IMR-90 (cell line): ENCODE measurements at regions not wholly inside any gene's neighbourhood (a gene's known extent, or its start where the extent isn't known, plus 50 kb on each side); places are given as distances from the start of the nearest gene placed in this dataset.

Experiments
- ATAC-seq: fragments of 200-7000 bp; cut with Tn5 transposase; 2 replicates; pipeline ENCODE4 v1.9.1; 2020; ENCODE audit warnings: low read depth, mild to moderate bottlenecking, moderate library complexity
- BruUV-seq: library from RNA; stranded (reverse); fragments of 400-500 nt; replicated peaks from 2 replicates; lab custom pipeline; 2021; lab: Mats Ljungman, UMichigan
- CTCF ChIA-PET: fragments of 300-600 bp; formaldehyde crosslinking; extraction: SDS; loops from one replicate; lab custom pipeline; 2021; ENCODE audit warnings: antibody characterized with exemption; lab: Yijun Ruan, JAX
- POLR2A ChIA-PET: fragments of 300-600 bp; sonication (Branson Sonifier 250); formaldehyde crosslinking; loops from one replicate; lab custom pipeline; 2022; ENCODE audit warnings: antibody characterized with exemption; ENCODE audit not compliant: unreplicated experiment; lab: Charles Lee
- DNase-seq: peaks from one replicate; pipeline ENCODE4 v3.0.0; 2013
- H2AFZ ChIP-seq: replicated peaks from 2 replicates; pipeline ENCODE3; 2013; ENCODE audit warnings: low read length, mild to moderate bottlenecking; ENCODE audit not compliant: poor library complexity
- H2AK5ac ChIP-seq: 2 replicates; pipeline ENCODE4 v1.6.1; 2013; ENCODE audit warnings: low read depth, low read length, inconsistent platforms
- H2AK9ac ChIP-seq: replicated peaks from 2 replicates; pipeline ENCODE3; 2013; ENCODE audit warnings: mild to moderate bottlenecking, low read depth, low read length, moderate library complexity; ENCODE audit not compliant: poor library complexity
- H2BK120ac ChIP-seq: 2 replicates; pipeline ENCODE4 v1.6.1; 2013; ENCODE audit warnings: low read depth, low read length, inconsistent platforms
- H2BK15ac ChIP-seq: 3 replicates; pipeline ENCODE4 v1.6.1; 2013; ENCODE audit warnings: low read depth, low read length, inconsistent platforms
- H2BK20ac ChIP-seq: 2 replicates; pipeline ENCODE4 v1.6.1; 2013; ENCODE audit warnings: low read depth, mild to moderate bottlenecking, inconsistent platforms, low read length, moderate library complexity
- H2BK5ac ChIP-seq: 2 replicates; pipeline ENCODE4 v1.6.1; 2013; ENCODE audit warnings: mild to moderate bottlenecking, low read depth, low read length, inconsistent platforms; ENCODE audit not compliant: poor library complexity, severe bottlenecking
- H3K14ac ChIP-seq: replicated peaks from 2 replicates; pipeline ENCODE4 v1.6.1; 2013; ENCODE audit warnings: low read depth, low read length, inconsistent platforms
- H3K18ac ChIP-seq: 2 replicates; pipeline ENCODE4 v1.6.1; 2013; ENCODE audit warnings: low read depth, low read length, control low read depth
- H3K23ac ChIP-seq: 2 replicates; pipeline ENCODE4 v1.6.1; 2013; ENCODE audit warnings: low read depth, low read length, inconsistent platforms
- H3K27ac ChIP-seq: 2 replicates; pipeline ENCODE4 v1.5.1; 2013; ENCODE audit warnings: mild to moderate bottlenecking, control low read depth, low read length; ENCODE audit not compliant: insufficient read depth
- H3K27me3 ChIP-seq: 2 replicates; pipeline ENCODE4 v1.6.1; 2013; ENCODE audit warnings: low read length; ENCODE audit not compliant: control insufficient read depth, insufficient read depth
- H3K36me3 ChIP-seq: 2 replicates; pipeline ENCODE4 v1.6.1; 2013; ENCODE audit warnings: low read length, mixed read lengths; ENCODE audit not compliant: control insufficient read depth, insufficient read depth
- H3K4ac ChIP-seq: 2 replicates; pipeline ENCODE4 v1.6.1; 2013; ENCODE audit warnings: low read depth, low read length, inconsistent platforms
- H3K4me1 ChIP-seq: 2 replicates; pipeline ENCODE4 v1.6.1; 2013; ENCODE audit warnings: low read length, mixed read lengths; ENCODE audit not compliant: control insufficient read depth, insufficient read depth
- H3K4me2 ChIP-seq: 2 replicates; pipeline ENCODE4 v1.6.1; 2013; ENCODE audit warnings: low read depth, mild to moderate bottlenecking, control low read depth, low read length, moderate library complexity
- H3K4me3 ChIP-seq: 2 replicates; pipeline ENCODE4 v1.5.1; 2013; ENCODE audit warnings: low read depth, mild to moderate bottlenecking, control low read depth, low read length, moderate library complexity; ENCODE audit not compliant: insufficient read depth
- H3K56ac ChIP-seq: 2 replicates; pipeline ENCODE4 v1.6.1; 2013; ENCODE audit warnings: low read length, inconsistent platforms; ENCODE audit not compliant: insufficient read depth; ENCODE audit errors: extremely low read depth
- H3K79me1 ChIP-seq, 2 experiments: 2 replicates each; pipeline ENCODE4 v1.6.1; 2013; ENCODE audit warnings: low read length in 2 of 2, inconsistent platforms in 1 of 2, low read depth in 1 of 2
- H3K9ac ChIP-seq: 2 replicates; pipeline ENCODE4 v1.6.1; 2013; ENCODE audit warnings: low read depth, low read length, control low read depth
- H3K9me1 ChIP-seq: 2 replicates; pipeline ENCODE4 v1.6.1; 2013; ENCODE audit warnings: low read length, inconsistent platforms; ENCODE audit not compliant: insufficient read depth
- H3K9me3 ChIP-seq: 2 replicates; pipeline ENCODE4 v1.6.1; 2013; ENCODE audit warnings: low read length; ENCODE audit not compliant: control insufficient read depth, insufficient read depth
- H4K20me1 ChIP-seq: 2 replicates; pipeline ENCODE4 v1.6.1; 2013; ENCODE audit warnings: low read length, inconsistent platforms; ENCODE audit not compliant: insufficient read depth
- H4K5ac ChIP-seq: 2 replicates; pipeline ENCODE4 v1.6.1; 2013; ENCODE audit warnings: mild to moderate bottlenecking, low read depth, low read length, control low read depth
- H4K8ac ChIP-seq, 2 experiments: 2 replicates each; pipeline ENCODE4 v1.6.1; 2013; ENCODE audit warnings: low read depth in 2 of 2, low read length in 2 of 2, control low read depth in 1 of 2, inconsistent platforms in 1 of 2
- H4K91ac ChIP-seq: 2 replicates; pipeline ENCODE4 v1.6.1; 2013; ENCODE audit warnings: low read depth, low read length, inconsistent platforms; ENCODE audit not compliant: insufficient read depth
- BHLHE40 ChIP-seq: fragments of 150-350 bp; IDR thresholded peaks from 2 replicates; pipeline ENCODE4 v1.6.1; 2016; ENCODE audit warnings: mild to moderate bottlenecking, low read depth, low read length
- CEBPB ChIP-seq: IDR thresholded peaks from 2 replicates; pipeline ENCODE4 v1.6.1; 2012; ENCODE audit warnings: low read depth, low read length, improper control_type of control experiment
- CTCF ChIP-seq: conservative IDR thresholded peaks from 2 replicates; pipeline ENCODE4 v1.5.1; 2012; ENCODE audit warnings: mild to moderate bottlenecking, low read depth, low read length, improper control_type of control experiment
- ELK1 ChIP-seq: fragments of 150-350 bp; IDR thresholded peaks from 2 replicates; pipeline ENCODE4 v1.6.1; 2016; ENCODE audit warnings: low read depth, mild to moderate bottlenecking, low read length, moderate library complexity, borderline replicate concordance
- FOS ChIP-seq: fragments of 150-350 bp; IDR thresholded peaks from 2 replicates; pipeline ENCODE4 v1.6.1; 2016; ENCODE audit warnings: low read depth, low read length
- MAZ ChIP-seq: IDR thresholded peaks from 2 replicates; pipeline ENCODE4 v1.6.1; 2012; ENCODE audit warnings: low read depth, mild to moderate bottlenecking, low read length, improper control_type of control experiment, moderate library complexity, borderline replicate concordance
- NFE2L2 ChIP-seq: fragments of 150-350 bp; IDR thresholded peaks from 2 replicates; pipeline ENCODE4 v1.6.1; 2016; ENCODE audit warnings: low read depth, mild to moderate bottlenecking, low read length
- RAD21 ChIP-seq: IDR thresholded peaks from 2 replicates; pipeline ENCODE4 v1.6.1; 2012; ENCODE audit warnings: low read length, improper control_type of control experiment
- RCOR1 ChIP-seq: IDR thresholded peaks from 2 replicates; pipeline ENCODE4 v1.6.1; 2012; ENCODE audit warnings: mild to moderate bottlenecking, low read length, improper control_type of control experiment; ENCODE audit not compliant: insufficient replicate concordance
- RFX5 ChIP-seq: IDR thresholded peaks from 2 replicates; pipeline ENCODE4 v1.8.0; 2012; ENCODE audit warnings: low read depth, mild to moderate bottlenecking, low read length, moderate library complexity
- SMC3 ChIP-seq: fragments of 150-350 bp; IDR thresholded peaks from 2 replicates; pipeline ENCODE4 v1.6.1; 2016; ENCODE audit warnings: low read depth, mild to moderate bottlenecking, antibody characterized with exemption, low read length, moderate library complexity
- WGBS, 2 experiments: methylation state at CpG; one replicate each; pipeline versions ENCODE4 v1.1.5 to v1.1.7; 2013; ENCODE audit warnings: missing lambda C conversion rate in 2 of 2; ENCODE audit not compliant: insufficient read length in 1 of 2; ENCODE audit errors: extremely low coverage in 2 of 2; 5-methylcytosine and 5-hydroxymethylcytosine counted together
- dilution Hi-C: fragments of 300-500 bp; cut with HindIII; formaldehyde crosslinking; loops from one replicate; pipeline ENCODE4 v1.14.3; 2018; ENCODE audit warnings: low sequenced_read_pairs; ENCODE audit not compliant: unreplicated experiment
- in situ Hi-C: fragments of 300-500 bp; cut with MboI; formaldehyde crosslinking; loops from 3 replicates; pipeline ENCODE4 v1.14.3; 2019; ENCODE audit warnings: low sequenced_read_pairs, inconsistent platforms, mixed read lengths
- intact Hi-C: fragments of 100-400 bp; cut with micrococcal nuclease; formaldehyde crosslinking; loops from 2 replicates; pipeline ENCODE4 v1.10.0; 2022

DNA sequence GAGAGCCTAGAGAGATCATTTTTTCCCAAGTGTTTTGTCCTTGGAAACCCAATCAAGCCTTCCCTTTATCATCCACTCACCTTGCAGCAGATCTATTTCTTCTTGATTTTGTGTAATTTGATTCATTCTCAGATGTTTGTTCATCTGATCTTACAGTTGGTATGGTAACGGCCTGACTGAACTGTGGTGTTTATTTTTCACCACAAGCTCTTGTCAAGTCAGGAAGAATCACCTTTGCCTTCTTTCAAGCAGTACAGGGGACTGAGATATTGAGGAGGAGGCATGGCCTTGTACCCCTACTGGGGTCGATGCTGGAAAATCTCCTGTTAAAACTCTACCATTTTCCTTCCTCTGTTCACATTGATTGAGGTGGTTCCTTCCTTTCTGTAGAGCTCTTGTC, 361.4 kb upstream of the CFAP20DC start:
- dilution Hi-C loops (no loop called here), in situ Hi-C loops (no loop called here), intact Hi-C loops (no loop called here)
- DNase-seq: no peak
- WGBS, 2 experiments: no CpG with 5 or more reads among the region's 2 CpGs
- Histone ChIP-seq H2BK15ac (0 out of 3 replicates have a peak overlapping the region, but pooled peaks have one; percentile 54), H3K56ac (no peak overlapping the region), H3K4me2 (no peak overlapping the region), H2AK5ac (peak overlapping the region; percentile 31; the same call in 1 of the 2 replicates), H3K4me1 (peaks cover 9% of the 10 kb centered on the region), H3K4ac (no peak overlapping the region), H4K5ac (no peak overlapping the region), H3K18ac (no peak overlapping the region), H2BK120ac (peak overlapping the region; percentile 2), H3K23ac (no peak overlapping the region), H3K9me3 (no peaks in the 10 kb centered on the region), H4K20me1 (no peaks in the 10 kb centered on the region), H3K27me3 (no peaks in the 10 kb centered on the region), H4K91ac (no peak overlapping the region), H2AFZ (no peak overlapping the region), H3K9ac (no peak overlapping the region), H4K8ac (no peak overlapping the region), H3K79me1 (no peaks in the 10 kb centered on the region), H3K27ac (no peak overlapping the region), H2BK5ac (no peak overlapping the region), H3K9me1 (peaks cover 7% of the 10 kb centered on the region), H3K14ac (no peak overlapping the region), H2AK9ac (no peak overlapping the region), H2BK20ac (no peak overlapping the region), H3K36me3 (no peaks in the 10 kb centered on the region), H3K4me3 (no peak overlapping the region)
- TF ChIP-seq ELK1: no peak
- no peak for TF ChIP-seq CEBPB
- no peak for TF ChIP-seq SMC3
- TF ChIP-seq RAD21: no peak
- TF ChIP-seq RFX5: no peak
- no peak for TF ChIP-seq FOS
- no peak for TF ChIP-seq NFE2L2
- no peak for TF ChIP-seq CTCF
- no peak for TF ChIP-seq BHLHE40
- TF ChIP-seq RCOR1: no peak
- TF ChIP-seq MAZ: no peak
- BruUV-seq: no TSS peak
- CTCF ChIA-PET: no interaction called here
- ATAC-seq: no peak; the same call in 1 of the 2 replicates
- POLR2A ChIA-PET: no interaction called here
